NT2/D1 (cell line): ENCODE measurements at regions not wholly inside any gene's neighbourhood (a gene's known extent, or its start where the extent isn't known, plus 50 kb on each side); places are given as distances from the start of the nearest gene placed in this dataset.

Experiments used
- DNase-seq: peaks from one replicate; pipeline ENCODE4 v3.0.0-alpha.2; 2011; ENCODE audit warnings: low read depth, low spot score
- H3K27me3 ChIP-seq: 2 replicates; pipeline ENCODE4 v1.6.0; 2011; ENCODE audit warnings: mild to moderate bottlenecking; ENCODE audit not compliant: insufficient read length, insufficient read depth
- H3K36me3 ChIP-seq: 2 replicates; pipeline ENCODE4 v1.6.1; 2011; ENCODE audit warnings: mild to moderate bottlenecking, low read length, mixed read lengths; ENCODE audit not compliant: insufficient read depth, insufficient read length
- H3K4me1 ChIP-seq: 2 replicates; pipeline ENCODE4 v1.5.1; 2011; ENCODE audit not compliant: insufficient read depth, insufficient read length
- H3K4me3 ChIP-seq: 2 replicates; pipeline ENCODE4 v1.5.1; 2011; ENCODE audit warnings: low read depth; ENCODE audit not compliant: insufficient read length
- H3K9ac ChIP-seq: 2 replicates; pipeline ENCODE4 v1.6.0; 2011; ENCODE audit warnings: low read depth; ENCODE audit not compliant: insufficient read length
- H3K9me3 ChIP-seq: 2 replicates; pipeline ENCODE4 v1.5.1; 2011; ENCODE audit warnings: mild to moderate bottlenecking, low read length; ENCODE audit not compliant: insufficient read depth
- SUZ12 ChIP-seq: IDR thresholded peaks from 2 replicates; pipeline ENCODE4 v1.6.1; 2011; ENCODE audit not compliant: insufficient read length, insufficient read depth; ENCODE audit errors: extremely low read depth
- YY1 ChIP-seq: IDR thresholded peaks from 2 replicates; pipeline ENCODE4 v1.6.1; 2011; ENCODE audit not compliant: insufficient read length, insufficient read depth
- ZNF274 ChIP-seq: IDR thresholded peaks from 2 replicates; pipeline ENCODE4 v1.6.1; 2011; ENCODE audit warnings: mild to moderate bottlenecking, low read depth, low read length

DNA sequence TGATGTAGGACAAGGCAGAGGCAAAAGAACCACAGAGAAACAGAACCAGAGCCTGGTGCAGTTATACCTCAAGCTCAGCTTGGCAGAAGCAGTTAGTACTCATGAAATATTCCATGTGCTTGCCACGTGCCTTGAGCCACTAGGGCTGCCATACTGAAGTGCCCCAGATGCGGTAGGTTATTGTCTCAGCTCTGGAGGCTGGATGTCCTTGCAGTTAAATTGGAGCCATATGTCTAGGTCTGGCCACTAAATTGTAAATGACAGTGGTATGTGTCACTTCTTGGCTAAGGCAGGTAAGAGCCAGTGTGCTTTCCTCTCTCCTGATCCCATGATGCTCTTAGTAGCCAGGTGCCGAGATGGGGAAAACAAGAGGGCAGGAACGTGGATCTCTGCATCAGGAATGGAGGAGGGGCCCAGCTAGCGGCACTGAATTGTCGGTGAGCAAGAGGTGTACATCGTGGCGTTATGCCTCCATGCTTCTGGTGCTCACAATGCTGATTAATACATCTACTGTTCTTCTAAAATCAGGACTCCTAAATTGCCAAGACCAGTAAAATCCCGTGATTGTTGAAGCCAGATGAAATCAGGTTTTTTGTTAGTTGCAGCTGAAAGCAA is 73.5 kb downstream of the PSMG1 start:
- Histone ChIP-seq H3K9ac (no peak overlapping the region), H3K9me3 (peaks cover 4% of the 10 kb centered on the region; the same call in 1 of the 2 replicates), H3K36me3 (no peaks in the 10 kb centered on the region), H3K27me3 (no peaks in the 10 kb centered on the region), H3K4me1 (no peaks in the 10 kb centered on the region), H3K4me3 (no peak overlapping the region)
- DNase-seq = no peak
- TF ChIP-seq YY1 = no peak

DNA sequence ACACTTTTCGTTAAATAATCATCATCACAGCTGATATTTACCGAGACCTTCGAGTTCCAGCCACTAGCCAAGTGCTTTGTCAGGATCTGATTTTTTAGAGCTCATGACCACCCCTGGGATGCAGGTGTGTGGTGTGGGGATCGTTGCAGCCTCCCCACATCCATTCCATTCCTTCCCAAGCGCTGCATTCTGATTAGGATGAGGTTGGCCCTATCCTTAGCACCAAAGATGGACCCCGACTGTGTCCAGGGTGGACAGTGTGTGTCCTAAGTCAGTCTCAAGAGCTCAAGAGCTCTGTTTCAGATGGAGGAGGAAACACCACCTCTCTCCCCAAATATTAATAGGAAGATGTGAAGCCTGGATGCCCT is 74.1 kb downstream of the PSMG1 start:
- no peaks in the 10 kb centered on the region for H3K36me3 ChIP-seq
- peaks cover 4% of the 10 kb centered on the region; the same call in 1 of the 2 replicates for H3K9me3 ChIP-seq
- no peaks in the 10 kb centered on the region for H3K27me3 ChIP-seq
- no peaks in the 10 kb centered on the region for H3K4me1 ChIP-seq
- DNase-seq = no peak
- no peak overlapping the region for H3K4me3 ChIP-seq
- TF ChIP-seq SUZ12 = no peak
- TF ChIP-seq YY1 = no peak
- no peak for TF ChIP-seq ZNF274
- no peak overlapping the region for H3K9ac ChIP-seq

DNA sequence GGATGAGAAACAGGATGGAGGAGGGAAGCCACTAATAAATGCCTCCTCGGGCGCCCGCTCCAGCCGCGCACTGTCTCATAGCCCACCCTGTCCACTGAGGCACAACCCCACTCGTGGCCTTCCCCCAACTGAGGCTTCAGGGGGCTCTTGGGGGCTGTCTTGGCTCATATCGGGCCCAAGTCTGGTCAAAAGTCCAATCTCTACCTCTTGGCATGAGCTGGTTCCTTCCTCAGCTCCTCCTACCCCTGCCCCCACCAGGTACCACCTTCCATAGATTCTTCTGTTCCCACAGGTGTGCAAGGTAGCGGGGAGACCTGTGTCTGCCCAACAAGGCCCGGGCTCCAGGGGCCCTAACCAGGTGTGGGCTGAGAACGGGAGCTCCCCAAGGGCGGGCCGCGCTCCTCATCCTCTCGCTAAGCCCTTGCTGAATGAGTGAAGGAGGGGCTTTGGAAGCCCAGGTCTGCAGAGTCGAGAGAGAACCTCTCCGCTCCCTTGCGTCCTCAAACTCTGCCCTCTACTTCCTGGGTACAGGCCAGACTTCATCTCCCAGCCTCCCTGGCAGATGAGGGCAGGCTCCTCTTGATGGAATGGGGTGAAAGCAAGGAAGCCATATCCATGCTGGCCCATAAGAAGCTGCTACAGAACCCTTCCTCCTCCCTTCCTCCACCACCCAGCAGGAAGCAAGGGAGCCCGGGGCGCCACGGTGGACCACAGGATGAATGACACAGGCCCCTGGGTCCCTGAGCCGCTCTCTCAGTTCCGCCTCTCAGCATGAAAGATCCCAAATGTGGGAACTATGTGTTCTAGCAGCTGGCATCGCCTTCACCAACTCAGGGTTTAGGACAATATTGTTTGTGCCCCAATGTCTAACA is 74.7 kb downstream of the PSMG1 start:
- no peaks in the 10 kb centered on the region for H3K36me3 ChIP-seq
- no peak overlapping the region for H3K9ac ChIP-seq
- H3K4me3 ChIP-seq = no peak overlapping the region
- no peaks in the 10 kb centered on the region for H3K27me3 ChIP-seq
- H3K4me1 ChIP-seq = no peaks in the 10 kb centered on the region
- no peak for TF ChIP-seq SUZ12
- TF ChIP-seq ZNF274 = no peak
- no peak for TF ChIP-seq YY1
- H3K9me3 ChIP-seq = peaks cover 4% of the 10 kb centered on the region; the same call in 1 of the 2 replicates
- no peak for DNase-seq

DNA sequence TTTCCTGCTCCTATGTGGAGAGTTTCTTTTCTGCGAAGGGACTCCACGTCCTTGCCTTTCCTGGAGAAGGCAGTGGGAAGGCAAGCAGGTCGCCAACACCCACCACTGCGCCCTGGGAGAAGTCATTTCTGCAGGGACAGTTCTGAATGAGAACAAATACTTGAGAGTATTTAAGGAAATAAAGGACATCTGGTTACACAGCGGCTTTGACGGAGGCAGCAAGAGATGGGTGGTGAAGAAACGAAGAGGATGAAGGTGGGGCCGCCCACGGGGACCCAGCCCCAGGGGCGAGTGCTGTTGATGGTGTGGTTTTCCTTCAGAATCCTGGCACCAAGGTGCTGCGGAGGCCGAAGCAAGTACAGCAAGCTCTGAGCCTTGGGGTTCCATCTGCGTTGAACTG is 75.5 kb downstream of the PSMG1 start:
- TF ChIP-seq YY1 (no peak), ZNF274 (no peak), SUZ12 (no peak)

DNA sequence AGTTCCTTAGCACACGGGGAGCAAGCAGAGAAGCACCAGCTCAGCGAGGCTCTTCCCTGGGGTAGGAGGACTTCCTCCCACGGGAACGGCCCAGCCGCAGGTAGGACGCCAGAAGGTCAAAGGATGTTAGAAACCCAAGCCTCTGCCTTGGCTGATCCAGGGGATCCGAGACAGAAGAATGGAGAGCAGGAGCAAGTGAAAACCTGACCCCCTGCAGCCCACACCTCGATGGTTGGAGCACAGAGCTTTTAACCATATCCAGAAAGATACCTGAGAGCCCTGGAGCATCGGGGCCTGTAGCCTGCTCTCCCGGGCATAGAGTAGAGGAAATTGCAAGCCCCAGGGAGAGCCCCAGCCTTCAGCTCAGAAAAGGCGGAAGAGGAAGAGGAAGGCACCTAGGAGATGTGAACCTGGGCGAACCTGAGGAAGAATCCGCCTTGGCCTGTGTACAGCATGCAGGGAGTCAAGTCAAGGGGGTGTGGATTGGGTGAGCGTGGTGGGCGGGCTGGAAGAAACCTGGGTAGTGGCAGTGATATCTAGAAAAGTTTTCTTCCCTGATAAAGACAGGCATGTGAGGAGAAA is 76.3 kb downstream of the PSMG1 start:
- Histone ChIP-seq H3K9ac (no peak overlapping the region), H3K36me3 (no peaks in the 10 kb centered on the region), H3K27me3 (no peaks in the 10 kb centered on the region), H3K4me3 (no peak overlapping the region), H3K9me3 (peaks cover 4% of the 10 kb centered on the region; the same call in 1 of the 2 replicates), H3K4me1 (no peaks in the 10 kb centered on the region)
- no peak for TF ChIP-seq ZNF274
- TF ChIP-seq YY1 = no peak
- no peak for TF ChIP-seq SUZ12
- no peak for DNase-seq

More for the DNA sequence above, 75.5 kb downstream of the PSMG1 start:
- H3K4me1 ChIP-seq = no peaks in the 10 kb centered on the region
- no peaks in the 10 kb centered on the region for H3K27me3 ChIP-seq
- H3K9me3 ChIP-seq = peaks cover 4% of the 10 kb centered on the region; the same call in 1 of the 2 replicates
- no peaks in the 10 kb centered on the region for H3K36me3 ChIP-seq
- no peak for DNase-seq
- no peak overlapping the region for H3K9ac ChIP-seq
- H3K4me3 ChIP-seq = no peak overlapping the region

DNA sequence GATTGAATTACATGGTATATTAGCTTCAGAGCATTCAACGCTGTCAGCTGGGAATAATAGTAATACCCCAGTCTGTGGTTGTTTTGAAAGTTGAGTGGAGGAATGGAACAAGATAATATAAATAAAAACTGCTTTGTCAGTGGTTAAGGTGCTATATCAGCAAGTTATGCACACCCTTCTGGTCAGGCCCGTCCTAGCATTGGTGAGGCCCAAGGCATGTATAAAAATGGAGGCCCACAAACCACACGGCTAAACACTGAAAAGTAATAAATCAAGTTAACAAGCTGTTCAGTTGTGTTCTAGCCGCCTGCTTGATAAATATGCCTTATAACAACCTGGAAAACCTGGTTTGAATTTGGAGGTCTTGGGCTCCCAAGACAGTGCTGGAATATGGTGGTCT is 77.4 kb downstream of the PSMG1 start:
- DNase-seq = no peak
- no peaks in the 10 kb centered on the region for H3K27me3 ChIP-seq
- no peaks in the 10 kb centered on the region for H3K36me3 ChIP-seq
- H3K4me3 ChIP-seq = no peak overlapping the region
- no peak overlapping the region for H3K9ac ChIP-seq
- H3K9me3 ChIP-seq = peaks cover 4% of the 10 kb centered on the region; the same call in 1 of the 2 replicates
- TF ChIP-seq YY1 (no peak), ZNF274 (no peak), SUZ12 (no peak)
- H3K4me1 ChIP-seq = no peaks in the 10 kb centered on the region

DNA sequence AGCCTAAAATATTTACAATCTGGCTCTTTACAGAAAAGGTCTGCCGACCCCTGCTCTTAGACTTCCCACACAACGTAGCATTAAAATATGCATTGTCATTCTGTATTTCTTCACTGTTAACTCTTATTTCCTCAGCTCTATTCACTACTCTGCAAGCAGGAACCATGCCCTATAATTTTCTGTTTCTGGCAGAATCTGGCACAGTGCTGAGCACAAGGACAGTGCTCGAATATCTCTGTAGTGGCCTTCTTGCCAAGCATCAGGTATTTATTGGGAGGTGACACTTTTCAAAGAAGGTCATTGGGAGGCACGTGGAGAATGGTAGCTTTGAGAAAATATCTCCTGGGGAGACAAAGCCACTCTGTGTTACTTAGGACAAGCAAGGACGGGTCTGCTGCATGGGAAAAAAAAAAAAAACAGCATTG is 77.9 kb downstream of the PSMG1 start:
- DNase-seq = no peak
- H3K9me3 ChIP-seq = peaks cover 4% of the 10 kb centered on the region; the same call in 1 of the 2 replicates
- H3K27me3 ChIP-seq = no peaks in the 10 kb centered on the region

More for the DNA sequence above, 77.9 kb downstream of the PSMG1 start:
- H3K4me3 ChIP-seq = no peak overlapping the region
- H3K36me3 ChIP-seq = no peaks in the 10 kb centered on the region
- TF ChIP-seq ZNF274 (no peak), SUZ12 (no peak), YY1 (no peak)
- no peak overlapping the region for H3K9ac ChIP-seq
- H3K4me1 ChIP-seq = no peaks in the 10 kb centered on the region
